Stimulated activated effector memory CD8-positive, alpha-beta T cell treated with anti-CD3 and anti-CD28 coated beads, Interleukin-12 subunit alpha, Interleukin-12 subunit beta, amount 100 ng/mL, for 72 hours (primary cell): ENCODE measurements at regions not wholly inside any gene's neighbourhood (a gene's known extent, or its start where the extent isn't known, plus 50 kb on each side); places are given as distances from the start of the nearest gene placed in this dataset.

Source experiments
- ATAC-seq: fragments of 150-1000 bp; cut with Tn5 transposase; 2 replicates; pipeline ENCODE4 v1.10.0; 2021
- DNase-seq, 2 donors: peaks; one replicate each; pipeline ENCODE4 v3.0.0; 2021 to 2022; ENCODE audit warnings: low spot score in 2 of 2
- H3K27ac Mint-ChIP-seq: one replicate; pipeline ENCODE4 v1.8.0; 2022; ENCODE audit warnings: mild to moderate bottlenecking, mixed read lengths
- H3K36me3 Mint-ChIP-seq: one replicate; pipeline ENCODE4 v1.8.0; 2022; ENCODE audit warnings: mild to moderate bottlenecking, mixed read lengths
- H3K4me1 Mint-ChIP-seq: one replicate; pipeline ENCODE4 v1.8.0; 2022; ENCODE audit warnings: mixed read lengths
- H3K4me3 Mint-ChIP-seq: one replicate; pipeline ENCODE4 v1.8.0; 2022; ENCODE audit warnings: mild to moderate bottlenecking, mixed read lengths
- H3K9me3 Mint-ChIP-seq: one replicate; pipeline ENCODE4 v1.8.0; 2022; ENCODE audit warnings: mixed read lengths

- Mint-ChIP-seq H3K9me3 (no peaks in the 10 kb centered on the region), H3K4me1 (peaks cover 11% of the 10 kb centered on the region), H3K4me3 (no peak overlapping the region), H3K27ac (no peak overlapping the region), H3K36me3 (no peaks in the 10 kb centered on the region)
- DNase-seq (peak in 1 of 2 donors; percentile 59), ATAC-seq (peak; percentile 100)
Measured at GRCh38 chr10:123287594-123288247, 133.5 kb downstream of the BUB3 start.

GRCh38 chr10:123289432-123289831, 135.2 kb downstream of the BUB3 start:
- DNase-seq (no peak), ATAC-seq (no peak)
- Mint-ChIP-seq H3K9me3 (no peaks in the 10 kb centered on the region), H3K4me1 (peaks cover 11% of the 10 kb centered on the region), H3K27ac (no peak overlapping the region), H3K4me3 (no peak overlapping the region), H3K36me3 (no peaks in the 10 kb centered on the region)

DNA sequence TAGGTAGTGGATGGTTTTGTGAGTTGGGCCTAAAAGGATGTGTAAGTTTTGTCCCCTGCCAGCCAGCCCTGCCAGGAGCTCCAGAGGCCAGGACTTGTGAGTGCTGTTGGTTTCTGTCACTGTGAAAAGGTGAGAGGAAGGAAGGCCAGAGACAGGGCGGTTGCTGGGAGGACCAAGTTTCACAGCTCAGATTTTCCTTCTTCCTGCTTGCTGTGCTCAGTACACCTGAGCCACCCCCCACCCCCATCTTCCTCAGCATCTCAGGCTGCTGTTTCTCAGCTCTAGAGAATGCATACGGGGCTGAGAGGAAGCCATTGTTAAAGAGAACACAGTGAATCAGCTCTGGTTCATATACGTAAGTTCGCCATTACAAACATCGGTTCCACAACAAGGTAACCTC, 139.9 kb downstream of the BUB3 start:
- Mint-ChIP-seq H3K4me1 (no peaks in the 10 kb centered on the region), H3K4me3 (no peak overlapping the region), H3K36me3 (no peaks in the 10 kb centered on the region), H3K9me3 (no peaks in the 10 kb centered on the region), H3K27ac (no peak overlapping the region)
- ATAC-seq (no peak), DNase-seq (no peak)

- no peak for ATAC-seq
- H3K27ac Mint-ChIP-seq: no peak overlapping the region
- H3K36me3 Mint-ChIP-seq: no peaks in the 10 kb centered on the region
- no peak overlapping the region for H3K4me3 Mint-ChIP-seq
- H3K4me1 Mint-ChIP-seq: no peaks in the 10 kb centered on the region
- DNase-seq: no peak
- H3K9me3 Mint-ChIP-seq: no peaks in the 10 kb centered on the region
Measured at GRCh38 chr10:123294886-123295285, 140.7 kb downstream of the BUB3 start.

DNA sequence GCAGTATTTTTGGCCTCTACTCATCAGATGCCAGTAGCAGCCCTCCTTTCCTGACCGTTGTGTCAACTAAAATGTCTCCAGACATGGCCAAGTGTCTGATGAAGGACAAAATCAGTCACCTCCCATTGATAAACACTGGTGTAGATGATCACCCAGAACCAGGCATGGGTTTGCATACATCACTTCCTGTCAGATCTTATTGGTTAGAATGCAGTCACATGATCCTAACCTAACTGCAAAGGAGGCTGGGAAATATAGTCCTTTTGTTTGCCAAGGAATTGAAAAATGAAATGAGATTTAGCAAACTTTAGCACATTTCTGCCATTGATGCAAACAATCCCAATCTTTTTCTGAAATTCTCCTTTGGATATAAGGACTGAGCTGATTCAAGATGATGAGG, 141.4 kb downstream of the BUB3 start:
- Mint-ChIP-seq H3K9me3 (no peaks in the 10 kb centered on the region), H3K4me1 (no peaks in the 10 kb centered on the region), H3K4me3 (no peak overlapping the region), H3K27ac (no peak overlapping the region), H3K36me3 (no peaks in the 10 kb centered on the region)
- ATAC-seq: no peak
- no peak for DNase-seq

DNA sequence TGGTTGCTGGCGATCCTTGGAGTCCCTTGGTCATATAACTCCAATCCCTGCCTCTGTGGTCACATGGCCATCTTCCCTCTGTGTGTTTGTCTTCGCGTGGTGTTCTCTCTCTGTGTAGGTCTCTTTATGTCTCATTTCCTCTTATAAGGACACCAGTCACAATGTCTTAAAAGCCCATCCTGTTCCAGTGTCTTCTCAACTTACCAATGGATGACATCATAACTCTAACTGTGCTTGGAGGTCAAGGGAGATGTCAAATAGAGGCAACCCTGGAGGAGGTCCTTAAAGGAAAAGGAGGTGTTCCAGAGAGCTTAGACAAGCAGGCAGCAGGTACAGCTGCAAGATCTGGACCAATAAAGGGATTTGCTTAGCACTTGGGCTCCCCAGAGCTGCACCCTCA, 143.0 kb downstream of the BUB3 start:
- DNase-seq: no peak
- H3K27ac Mint-ChIP-seq: no peak overlapping the region
- H3K9me3 Mint-ChIP-seq: no peaks in the 10 kb centered on the region
- no peak for ATAC-seq
- no peaks in the 10 kb centered on the region for H3K36me3 Mint-ChIP-seq
- H3K4me3 Mint-ChIP-seq: no peak overlapping the region
- H3K4me1 Mint-ChIP-seq: no peaks in the 10 kb centered on the region

- Mint-ChIP-seq H3K36me3 (no peaks in the 10 kb centered on the region), H3K4me3 (no peak overlapping the region), H3K27ac (no peak overlapping the region), H3K9me3 (no peaks in the 10 kb centered on the region), H3K4me1 (no peaks in the 10 kb centered on the region)
- no peak for ATAC-seq
- DNase-seq: no peak
Measured at GRCh38 chr10:123298583-123298982, 144.4 kb downstream of the BUB3 start.

- H3K27ac Mint-ChIP-seq: no peak overlapping the region
- ATAC-seq (no peak), DNase-seq (no peak)
- H3K4me3 Mint-ChIP-seq: no peak overlapping the region
- H3K4me1 Mint-ChIP-seq: no peaks in the 10 kb centered on the region
- no peaks in the 10 kb centered on the region for H3K9me3 Mint-ChIP-seq
- H3K36me3 Mint-ChIP-seq: no peaks in the 10 kb centered on the region
Measured at GRCh38 chr10:123299598-123299997, 145.4 kb downstream of the BUB3 start.

DNA sequence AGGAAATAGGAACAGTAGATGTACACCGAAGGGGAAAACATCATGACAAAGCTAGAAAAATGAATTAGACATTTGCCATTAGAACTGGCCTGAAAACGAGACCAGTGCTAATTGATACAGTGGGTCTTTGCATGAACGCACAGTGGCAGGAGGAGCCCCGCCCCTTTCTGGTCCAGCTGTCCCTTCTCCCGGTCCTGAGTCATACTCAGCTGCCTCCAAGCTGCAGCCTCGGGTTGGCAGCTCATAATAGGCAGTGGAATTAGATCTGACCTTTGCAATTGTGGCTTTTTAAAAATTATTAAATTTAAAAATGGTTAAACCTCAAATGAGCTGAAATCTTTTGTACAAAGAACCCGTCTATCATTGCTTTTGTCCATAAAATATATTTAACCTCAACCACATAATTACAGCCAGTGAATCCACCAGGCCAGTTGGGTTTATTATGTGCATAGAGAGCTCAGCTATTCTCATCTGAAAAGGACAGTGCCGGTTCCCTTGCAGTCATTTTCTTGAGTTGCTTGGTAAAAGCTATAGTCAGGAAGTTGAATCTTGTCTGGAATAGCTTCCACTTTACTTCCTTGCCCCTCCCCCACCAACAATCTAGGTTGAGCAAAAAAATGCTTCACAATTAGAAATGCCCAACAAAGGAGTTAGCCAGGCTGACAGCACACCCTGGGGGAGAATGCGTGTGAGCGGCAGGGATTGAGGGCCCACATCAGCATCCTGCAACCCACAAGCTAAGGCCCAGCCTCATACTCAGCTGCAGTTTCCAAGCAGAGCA, 147.1 kb downstream of the BUB3 start:
- Mint-ChIP-seq H3K4me1 (no peaks in the 10 kb centered on the region), H3K27ac (no peak overlapping the region), H3K36me3 (no peaks in the 10 kb centered on the region), H3K9me3 (no peaks in the 10 kb centered on the region), H3K4me3 (no peak overlapping the region)
- ATAC-seq: no peak
- DNase-seq: no peak

DNA sequence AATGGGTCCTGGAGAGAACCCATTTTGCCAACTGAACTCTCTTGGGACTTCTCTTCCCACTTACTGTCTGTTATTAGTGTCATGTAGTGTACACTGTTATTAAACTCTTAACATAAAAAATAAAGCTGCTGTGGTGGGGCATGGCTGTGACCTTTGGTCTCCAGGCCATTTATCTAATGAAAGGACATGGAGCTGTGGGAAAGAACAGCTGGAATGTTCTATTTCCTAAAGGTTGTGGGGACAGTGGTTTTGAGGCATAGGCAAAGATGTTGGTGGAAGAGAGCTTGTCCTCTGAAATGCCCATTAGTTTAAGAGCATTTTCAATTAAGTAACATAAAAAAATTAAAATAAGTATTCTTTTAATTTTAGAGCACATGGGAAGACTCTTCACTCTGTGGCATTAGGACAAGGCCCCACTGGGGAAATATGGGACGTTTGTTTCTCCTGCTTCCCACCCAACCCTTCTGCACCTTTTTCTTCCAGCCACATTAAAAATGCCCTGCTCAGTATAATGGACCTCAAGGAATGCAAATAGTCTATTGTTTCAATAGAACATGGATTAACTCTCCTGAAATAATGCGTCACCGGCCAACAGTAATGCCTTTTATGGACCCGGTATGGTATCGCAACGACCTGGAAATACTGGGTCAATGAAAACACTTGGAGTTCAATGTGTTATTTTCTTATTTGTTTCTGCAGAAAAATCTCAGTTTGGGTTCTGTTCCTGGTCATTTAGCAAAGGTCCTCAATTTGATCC, 149.6 kb downstream of the BUB3 start:
- no peaks in the 10 kb centered on the region for H3K9me3 Mint-ChIP-seq
- no peak overlapping the region for H3K4me3 Mint-ChIP-seq
- H3K27ac Mint-ChIP-seq: no peak overlapping the region
- no peaks in the 10 kb centered on the region for H3K4me1 Mint-ChIP-seq
- ATAC-seq (no peak), DNase-seq (no peak)
- H3K36me3 Mint-ChIP-seq: no peaks in the 10 kb centered on the region

GRCh38 chr10:123305671-123306070, 151.5 kb downstream of the BUB3 start:
- no peak for DNase-seq
- no peaks in the 10 kb centered on the region for H3K4me1 Mint-ChIP-seq

GRCh38 chr10:123306290-123306689, 152.1 kb downstream of the BUB3 start:
- Mint-ChIP-seq H3K4me3 (no peak overlapping the region), H3K36me3 (no peaks in the 10 kb centered on the region), H3K9me3 (no peaks in the 10 kb centered on the region), H3K27ac (no peak overlapping the region), H3K4me1 (no peaks in the 10 kb centered on the region)
- no peak for DNase-seq
- no peak for ATAC-seq

More at GRCh38 chr10:123305671-123306070, 151.5 kb downstream of the BUB3 start:
- no peak overlapping the region for H3K27ac Mint-ChIP-seq
- H3K9me3 Mint-ChIP-seq: no peaks in the 10 kb centered on the region
- no peak for ATAC-seq
- H3K36me3 Mint-ChIP-seq: no peaks in the 10 kb centered on the region
- no peak overlapping the region for H3K4me3 Mint-ChIP-seq

GRCh38 chr10:123309731-123310130, 155.5 kb downstream of the BUB3 start:
- H3K9me3 Mint-ChIP-seq: no peaks in the 10 kb centered on the region
- H3K36me3 Mint-ChIP-seq: no peaks in the 10 kb centered on the region
- H3K4me3 Mint-ChIP-seq: no peak overlapping the region
- no peak for DNase-seq
- no peak overlapping the region for H3K27ac Mint-ChIP-seq
- H3K4me1 Mint-ChIP-seq: no peaks in the 10 kb centered on the region
- peak; percentile 42 for ATAC-seq

DNA sequence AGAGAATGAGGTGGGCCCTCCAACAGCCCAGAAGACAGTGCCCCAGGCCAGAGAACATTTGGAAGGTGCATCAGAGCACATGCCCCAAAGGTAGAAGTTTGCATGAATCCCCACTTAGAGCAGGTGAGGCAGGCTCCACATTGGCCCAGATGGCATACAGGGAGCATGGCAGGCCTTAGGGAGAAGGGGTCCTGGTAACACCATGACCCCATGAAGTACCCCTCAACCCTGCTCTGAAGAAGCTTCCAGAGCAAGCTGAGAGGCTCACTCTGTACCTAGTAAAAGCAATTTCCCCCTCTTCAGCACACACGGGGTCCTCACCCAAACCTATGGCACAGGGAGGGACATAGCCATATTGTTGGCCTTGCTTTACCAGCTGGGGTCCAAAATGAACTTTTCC, 162.6 kb downstream of the BUB3 start:
- H3K36me3 Mint-ChIP-seq: no peaks in the 10 kb centered on the region

GRCh38 chr10:123318516-123318915, 164.3 kb downstream of the BUB3 start:
- H3K4me3 Mint-ChIP-seq: no peak overlapping the region
- DNase-seq: no peak
- H3K36me3 Mint-ChIP-seq: no peaks in the 10 kb centered on the region
- peak; percentile 88 for ATAC-seq
- no peak overlapping the region for H3K27ac Mint-ChIP-seq
- H3K4me1 Mint-ChIP-seq: peaks cover 20% of the 10 kb centered on the region
- H3K9me3 Mint-ChIP-seq: no peaks in the 10 kb centered on the region

More for the DNA sequence above, 162.6 kb downstream of the BUB3 start:
- ATAC-seq (no peak), DNase-seq (no peak)
- H3K4me1 Mint-ChIP-seq: peaks cover 16% of the 10 kb centered on the region
- H3K4me3 Mint-ChIP-seq: no peak overlapping the region
- no peaks in the 10 kb centered on the region for H3K9me3 Mint-ChIP-seq
- no peak overlapping the region for H3K27ac Mint-ChIP-seq

- Mint-ChIP-seq H3K36me3 (no peaks in the 10 kb centered on the region), H3K9me3 (no peaks in the 10 kb centered on the region), H3K4me1 (peaks cover 27% of the 10 kb centered on the region), H3K4me3 (no peak overlapping the region), H3K27ac (no peak overlapping the region)
- no peak for ATAC-seq
- DNase-seq: no peak
Measured at GRCh38 chr10:123320091-123320490, 165.9 kb downstream of the BUB3 start.
